NT2/D1 (cell line): ENCODE measurements at regions not wholly inside any gene's neighbourhood (a gene's known extent, or its start where the extent isn't known, plus 50 kb on each side); places are given as distances from the start of the nearest gene placed in this dataset.

Experiments
- SUZ12 ChIP-seq: IDR thresholded peaks from 2 replicates; pipeline ENCODE4 v1.6.1; 2011; ENCODE audit not compliant: insufficient read length, insufficient read depth; ENCODE audit errors: extremely low read depth
- YY1 ChIP-seq: IDR thresholded peaks from 2 replicates; pipeline ENCODE4 v1.6.1; 2011; ENCODE audit not compliant: insufficient read length, insufficient read depth
- ZNF274 ChIP-seq: IDR thresholded peaks from 2 replicates; pipeline ENCODE4 v1.6.1; 2011; ENCODE audit warnings: mild to moderate bottlenecking, low read depth, low read length

DNA sequence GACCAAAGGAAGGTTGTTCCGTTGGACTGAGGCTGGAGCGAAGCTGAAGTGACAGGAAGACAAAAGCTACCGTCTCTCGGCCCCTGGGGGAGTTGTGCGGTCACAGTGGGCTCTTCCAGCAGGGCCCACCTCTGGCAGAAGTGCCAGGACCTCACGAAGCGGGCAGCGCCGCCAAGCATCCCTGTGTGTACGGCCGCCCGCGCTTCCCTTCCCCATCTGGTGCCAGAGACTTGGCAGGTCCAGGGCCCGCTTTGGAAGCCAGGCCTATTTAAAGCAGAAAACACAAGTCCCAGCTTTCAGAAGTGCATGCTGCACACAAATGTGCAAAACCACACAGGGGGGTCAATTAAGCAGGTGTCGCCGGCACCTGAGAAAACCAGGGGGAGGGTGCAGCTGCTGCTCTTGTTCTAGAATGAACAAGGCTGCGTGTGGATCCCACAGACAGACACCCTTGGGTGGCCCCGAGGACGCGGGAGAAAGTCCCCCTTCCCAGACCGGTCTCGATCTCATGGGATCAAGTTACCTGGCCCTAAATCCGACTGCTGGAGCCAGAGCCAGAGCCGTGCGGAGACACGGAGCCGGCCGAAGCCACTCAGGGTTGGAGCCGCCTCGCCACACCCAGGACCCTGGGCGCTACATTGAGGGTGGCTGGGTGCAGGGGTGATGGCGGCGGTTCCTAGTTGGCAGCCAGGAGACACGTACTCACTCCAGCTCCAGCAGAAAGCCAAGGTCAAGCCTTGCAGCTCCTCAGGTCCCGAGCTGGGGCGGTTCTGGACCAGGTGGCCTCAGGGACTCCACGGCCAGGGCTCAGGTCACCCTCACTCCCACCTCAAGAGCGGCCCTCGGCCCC, 51.8 kb upstream of the PPP2R2D start:
- TF ChIP-seq ZNF274 (no peak), SUZ12 (no peak), YY1 (no peak)
